H9 (cell line): ENCODE measurements at regions not wholly inside any gene's neighbourhood (a gene's known extent, or its start where the extent isn't known, plus 50 kb on each side); places are given as distances from the start of the nearest gene placed in this dataset.

Source experiments
- DNase-seq: peaks from one replicate; pipeline ENCODE4 v3.0.0-alpha.2; 2017
- H2AFZ ChIP-seq: one replicate; pipeline ENCODE4 v1.6.1; 2013; ENCODE audit warnings: mild to moderate bottlenecking, low read length, control low read depth, moderate library complexity
- H2AK5ac ChIP-seq: 2 replicates; pipeline ENCODE4 v1.6.1; 2013; ENCODE audit warnings: low read length, control low read depth, mixed read lengths; ENCODE audit not compliant: insufficient read length
- H2BK120ac ChIP-seq: one replicate; pipeline ENCODE4 v1.6.1; 2013; ENCODE audit warnings: low read depth, mild to moderate bottlenecking, low read length, control low read depth, inconsistent platforms; ENCODE audit not compliant: poor library complexity, severe bottlenecking
- H2BK12ac ChIP-seq: 2 replicates; pipeline ENCODE4 v1.6.1; 2013; ENCODE audit warnings: low read length, control low read depth, mixed read lengths, low read depth; ENCODE audit not compliant: insufficient read length
- H2BK15ac ChIP-seq: 2 replicates; pipeline ENCODE4 v1.6.1; 2013; ENCODE audit warnings: low read depth, low read length, control low read depth
- H2BK20ac ChIP-seq: one replicate; pipeline ENCODE4 v1.6.1; 2013; ENCODE audit warnings: low read depth, mild to moderate bottlenecking, low read length, control low read depth, inconsistent platforms; ENCODE audit not compliant: poor library complexity, severe bottlenecking
- H2BK5ac ChIP-seq: 2 replicates; pipeline ENCODE4 v1.6.1; 2013; ENCODE audit warnings: low read length, control low read depth, mixed read lengths; ENCODE audit not compliant: insufficient read length
- H3K14ac ChIP-seq: 2 replicates; pipeline ENCODE4 v1.6.1; 2013; ENCODE audit warnings: low read length, control low read depth; ENCODE audit not compliant: insufficient read depth
- H3K18ac ChIP-seq: 2 replicates; pipeline ENCODE4 v1.6.1; 2013; ENCODE audit warnings: low read depth, mild to moderate bottlenecking, mixed read lengths, low read length, control low read depth; ENCODE audit not compliant: insufficient read length
- H3K23ac ChIP-seq: 2 replicates; pipeline ENCODE4 v1.6.1; 2013; ENCODE audit warnings: low read length, control low read depth, mixed read lengths, low read depth; ENCODE audit not compliant: insufficient read length
- H3K23me2 ChIP-seq: 2 replicates; pipeline ENCODE4 v1.6.1; 2013; ENCODE audit warnings: low read depth, mild to moderate bottlenecking, mixed read lengths, low read length, control low read depth; ENCODE audit not compliant: insufficient read length, poor library complexity, severe bottlenecking
- H3K27ac ChIP-seq: 2 replicates; pipeline ENCODE4 v1.5.1; 2013; ENCODE audit warnings: low read length, control low read depth, mixed read lengths, low read depth; ENCODE audit not compliant: insufficient read length
- H3K27me3 ChIP-seq: 2 replicates; pipeline ENCODE4 v1.6.1; 2013; ENCODE audit warnings: low read length, control low read depth, inconsistent platforms; ENCODE audit not compliant: insufficient read depth
- H3K4ac ChIP-seq: 2 replicates; pipeline ENCODE4 v1.6.1; 2013; ENCODE audit warnings: low read depth, mild to moderate bottlenecking, control low read depth, inconsistent platforms, low read length, moderate library complexity
- H3K4me1 ChIP-seq: 2 replicates; pipeline ENCODE4 v1.6.1; 2013; ENCODE audit warnings: low read length, control low read depth, inconsistent platforms; ENCODE audit not compliant: insufficient read depth
- H3K4me2 ChIP-seq: 2 replicates; pipeline ENCODE4 v1.6.1; 2013; ENCODE audit warnings: low read length, control low read depth, mixed read lengths; ENCODE audit not compliant: insufficient read length, insufficient read depth
- H3K56ac ChIP-seq: 2 replicates; pipeline ENCODE4 v1.6.1; 2013; ENCODE audit warnings: low read depth, mild to moderate bottlenecking, mixed read lengths, low read length, control low read depth; ENCODE audit not compliant: insufficient read length
- H3K79me1 ChIP-seq: 2 replicates; pipeline ENCODE4 v1.6.1; 2013; ENCODE audit warnings: low read depth, mild to moderate bottlenecking, moderate library complexity, low read length, control low read depth, inconsistent platforms; ENCODE audit not compliant: insufficient read depth, poor library complexity, severe bottlenecking
- H3K79me2 ChIP-seq: 2 replicates; pipeline ENCODE4 v1.6.1; 2013; ENCODE audit warnings: low read length, control low read depth, inconsistent platforms; ENCODE audit not compliant: insufficient read depth
- H3K9ac ChIP-seq: 2 replicates; pipeline ENCODE4 v1.6.1; 2013; ENCODE audit warnings: low read length, control low read depth, mixed read lengths; ENCODE audit not compliant: insufficient read length; ENCODE audit errors: extremely low read depth
- H3K9me3 ChIP-seq: one replicate; pipeline ENCODE4 v1.6.1; 2013; ENCODE audit warnings: low read depth, low read length, inconsistent platforms; ENCODE audit not compliant: control insufficient read depth
- H3T11ph ChIP-seq: one replicate; pipeline ENCODE4 v1.6.1; 2013; ENCODE audit warnings: mild to moderate bottlenecking, low read length, control low read depth, inconsistent platforms
- H4K20me1 ChIP-seq: one replicate; pipeline ENCODE4 v1.6.1; 2013; ENCODE audit not compliant: control insufficient read depth, insufficient read length, insufficient read depth
- H4K5ac ChIP-seq: 2 replicates; pipeline ENCODE4 v1.6.1; 2013; ENCODE audit warnings: low read depth, mild to moderate bottlenecking, mixed read lengths, low read length, control low read depth; ENCODE audit not compliant: insufficient read length
- H4K8ac ChIP-seq: replicated peaks from 2 replicates; pipeline ENCODE4 v1.6.1; 2013; ENCODE audit warnings: low read length, control low read depth, mixed read lengths, low read depth; ENCODE audit not compliant: insufficient read length
- H4K91ac ChIP-seq: 2 replicates; pipeline ENCODE4 v1.6.1; 2013; ENCODE audit warnings: low read depth, mild to moderate bottlenecking, moderate library complexity, mixed read lengths, low read length, control low read depth; ENCODE audit not compliant: insufficient read length
- H3K27ac Mint-ChIP-seq, 3 experiments: 2 replicates in 2 of 3; 3 replicates in 1 of 3; pipeline ENCODE4 v1.8.0; 2020 to 2021; ENCODE audit warnings: mixed read lengths in 3 of 3, mild to moderate bottlenecking in 1 of 3, moderate library complexity in 1 of 3
- H3K27me3 Mint-ChIP-seq: 2 replicates; pipeline ENCODE4 v1.8.0; 2021; ENCODE audit warnings: low read depth, mild to moderate bottlenecking, moderate library complexity, mixed read lengths
- H3K36me3 Mint-ChIP-seq, 3 experiments: 2 replicates in 2 of 3; 3 replicates in 1 of 3; pipeline ENCODE4 v1.8.0; 2020 to 2021; ENCODE audit warnings: low read depth in 3 of 3, mixed read lengths in 3 of 3; ENCODE audit not compliant: insufficient read depth in 1 of 3
- H3K4me1 Mint-ChIP-seq, 2 experiments: 2 replicates each; pipeline ENCODE4 v1.8.0; 2020; ENCODE audit warnings: mixed read lengths in 2 of 2
- H3K4me3 Mint-ChIP-seq, 2 experiments: 2 replicates in 1 of 2; 3 replicates in 1 of 2; pipeline ENCODE4 v1.8.0; 2020 to 2021; ENCODE audit warnings: mild to moderate bottlenecking in 2 of 2, mixed read lengths in 2 of 2, moderate library complexity in 1 of 2
- H3K9me3 Mint-ChIP-seq, 2 experiments: 2 replicates in 1 of 2; 3 replicates in 1 of 2; pipeline ENCODE4 v1.8.0; 2020; ENCODE audit warnings: mild to moderate bottlenecking in 2 of 2, mixed read lengths in 2 of 2, moderate library complexity in 1 of 2
- WGBS: extraction: QIAGEN DNeasy Blood & Tissue Kit; methylation state at CpG from one replicate; pipeline ENCODE4 v1.1.7; 2013; ENCODE audit warnings: missing lambda C conversion rate, low lambda C conversion rate, mixed read lengths; ENCODE audit not compliant: insufficient read length; ENCODE audit errors: extremely low coverage; 5-methylcytosine and 5-hydroxymethylcytosine counted together
- TF ChIP-seq, protein P1 (sequence below): fragments of 200-600 bp; sonication (generic); conservative IDR thresholded peaks from 3 replicates; pipeline ENCODE4 v1.8.0; 2021; ENCODE audit warnings: antibody characterized with exemption, mild to moderate bottlenecking

DNA sequence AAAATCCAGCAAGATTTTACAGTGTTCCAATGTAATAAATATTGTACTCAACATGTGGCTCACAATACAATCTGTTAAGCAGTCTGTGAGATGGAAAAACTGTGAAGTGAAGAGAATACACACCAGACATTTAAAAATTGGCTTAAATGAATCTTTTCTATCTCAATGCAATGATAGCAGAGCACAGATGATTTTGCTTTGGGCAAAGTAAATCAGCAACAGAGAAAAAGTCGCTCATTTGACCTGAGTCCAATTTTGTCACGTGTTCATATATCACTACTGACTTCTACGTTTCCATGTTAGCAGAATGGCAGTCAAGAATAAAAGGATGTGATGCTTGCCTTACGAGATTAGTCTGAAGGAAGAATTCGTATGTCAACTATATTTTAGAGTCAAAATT, 506.7 kb downstream of the POM121L12 start:
- Histone ChIP-seq H3K4me1 (no peaks in the 10 kb centered on the region), H4K5ac (no peak overlapping the region), H3K27me3 (no peaks in the 10 kb centered on the region), H3K9ac (no peak overlapping the region), H4K8ac (no peak overlapping the region), H3K79me2 (no peaks in the 10 kb centered on the region), H3K4ac (no peak overlapping the region), H4K20me1 (no peaks in the 10 kb centered on the region), H2BK20ac (no peak overlapping the region), H3K56ac (no peak overlapping the region), H3T11ph (no peak overlapping the region), H2AFZ (no peak overlapping the region), H4K91ac (no peak overlapping the region), H3K9me3 (no peaks in the 10 kb centered on the region), H3K4me2 (no peak overlapping the region), H3K79me1 (no peaks in the 10 kb centered on the region), H2BK15ac (no peak overlapping the region), H2AK5ac (no peak overlapping the region), H3K18ac (no peak overlapping the region), H3K14ac (no peak overlapping the region), H2BK5ac (no peak overlapping the region), H3K23me2 (no peaks in the 10 kb centered on the region), H2BK120ac (no peak overlapping the region), H3K27ac (no peak overlapping the region), H2BK12ac (no peak overlapping the region), H3K23ac (no peak overlapping the region)
- Mint-ChIP-seq H3K4me3 (no peak overlapping the region), H3K27ac (no peak overlapping the region), H3K9me3 (no peaks in the 10 kb centered on the region), H3K4me1 (no peaks in the 10 kb centered on the region), H3K27me3 (no peaks in the 10 kb centered on the region), H3K36me3 (no peaks in the 10 kb centered on the region)
- TF ChIP-seq, protein P1, sequence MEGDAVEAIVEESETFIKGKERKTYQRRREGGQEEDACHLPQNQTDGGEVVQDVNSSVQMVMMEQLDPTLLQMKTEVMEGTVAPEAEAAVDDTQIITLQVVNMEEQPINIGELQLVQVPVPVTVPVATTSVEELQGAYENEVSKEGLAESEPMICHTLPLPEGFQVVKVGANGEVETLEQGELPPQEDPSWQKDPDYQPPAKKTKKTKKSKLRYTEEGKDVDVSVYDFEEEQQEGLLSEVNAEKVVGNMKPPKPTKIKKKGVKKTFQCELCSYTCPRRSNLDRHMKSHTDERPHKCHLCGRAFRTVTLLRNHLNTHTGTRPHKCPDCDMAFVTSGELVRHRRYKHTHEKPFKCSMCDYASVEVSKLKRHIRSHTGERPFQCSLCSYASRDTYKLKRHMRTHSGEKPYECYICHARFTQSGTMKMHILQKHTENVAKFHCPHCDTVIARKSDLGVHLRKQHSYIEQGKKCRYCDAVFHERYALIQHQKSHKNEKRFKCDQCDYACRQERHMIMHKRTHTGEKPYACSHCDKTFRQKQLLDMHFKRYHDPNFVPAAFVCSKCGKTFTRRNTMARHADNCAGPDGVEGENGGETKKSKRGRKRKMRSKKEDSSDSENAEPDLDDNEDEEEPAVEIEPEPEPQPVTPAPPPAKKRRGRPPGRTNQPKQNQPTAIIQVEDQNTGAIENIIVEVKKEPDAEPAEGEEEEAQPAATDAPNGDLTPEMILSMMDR: no peak
- WGBS: no CpG with 5 or more reads among the region's 5 CpGs
- no peak for DNase-seq
